HEK293 (cell line): ENCODE measurements at regions not wholly inside any gene's neighbourhood (a gene's known extent, or its start where the extent isn't known, plus 50 kb on each side); places are given as distances from the start of the nearest gene placed in this dataset.

Experiments used
- CTCF ChIA-PET: fragments of 350-600 bp; formaldehyde crosslinking; extraction: SDS; loops from one replicate; lab custom pipeline; 2021; ENCODE audit warnings: antibody characterized with exemption; lab: Yijun Ruan, JAX
- POLR2A ChIA-PET: fragments of 300-600 bp; formaldehyde crosslinking; extraction: SDS; loops from one replicate; lab custom pipeline; 2020; ENCODE audit warnings: antibody characterized with exemption, inconsistent platforms; lab: Yijun Ruan, JAX
- H3K27ac ChIP-seq: fragments of 200-500 bp; sonication (Bioruptor generic); 2 replicates; pipeline ENCODE4 v1.5.1; 2014; ENCODE audit warnings: low read depth, low read length, control low read depth, inconsistent platforms; ENCODE audit errors: extremely low read depth
- H3K36me3 ChIP-seq, 2 experiments: fragments of 200-500 bp in 1 of 2; sonication (Bioruptor generic) in 1 of 2; 1 replicate in 1 of 2; 2 replicates in 1 of 2; pipeline ENCODE4 v1.5.1; 2014 to 2017; ENCODE audit warnings: inconsistent platforms in 2 of 2, low read length in 2 of 2; ENCODE audit not compliant: control insufficient read depth in 2 of 2, insufficient read depth in 1 of 2
- H3K4me1 ChIP-seq: fragments of 200-500 bp; sonication (Bioruptor generic); 2 replicates; pipeline ENCODE4 v1.5.1; 2014; ENCODE audit warnings: mild to moderate bottlenecking, low read length, inconsistent platforms; ENCODE audit not compliant: control insufficient read depth, insufficient read depth
- H3K4me3 ChIP-seq: 2 replicates; pipeline ENCODE4 v1.5.1; 2011; ENCODE audit warnings: low read depth, mild to moderate bottlenecking, control low read depth, low read length, moderate library complexity
- H3K9me3 ChIP-seq: fragments of 200-500 bp; sonication (Bioruptor generic); 2 replicates; pipeline ENCODE4 v1.5.1; 2014; ENCODE audit warnings: low read depth, low read length, inconsistent platforms; ENCODE audit not compliant: control insufficient read depth, insufficient read depth
- BCL11B ChIP-seq: fragments of 450-650 bp; formaldehyde crosslinking; IDR thresholded peaks from 2 replicates; pipeline ENCODE4 v1.5.1; 2016; ENCODE audit warnings: low read depth, missing biosample characterization, missing genetic modification characterization
- KLF8 ChIP-seq: fragments of 450-650 bp; formaldehyde crosslinking; IDR thresholded peaks from 2 replicates; pipeline ENCODE4 v1.5.1; 2016; ENCODE audit warnings: missing biosample characterization, missing genetic modification characterization
- RBAK ChIP-seq: fragments of 450-650 bp; formaldehyde crosslinking; IDR thresholded peaks from 2 replicates; pipeline ENCODE4 v1.5.1; 2016; ENCODE audit warnings: missing biosample characterization, missing genetic modification characterization
- ZBTB17 ChIP-seq: fragments of 450-650 bp; formaldehyde crosslinking; IDR thresholded peaks from 2 replicates; pipeline ENCODE4 v1.5.1; 2016; ENCODE audit warnings: missing biosample characterization, missing genetic modification characterization
- ZNF155 ChIP-seq: fragments of 450-650 bp; formaldehyde crosslinking; IDR thresholded peaks from 2 replicates; pipeline ENCODE4 v1.5.1; 2016; ENCODE audit warnings: missing biosample characterization, missing genetic modification characterization
- ZNF169 ChIP-seq: fragments of 450-650 bp; formaldehyde crosslinking; IDR thresholded peaks from 2 replicates; pipeline ENCODE4 v1.5.1; 2016; ENCODE audit warnings: missing biosample characterization, missing genetic modification characterization
- ZNF23 ChIP-seq: fragments of 450-650 bp; formaldehyde crosslinking; IDR thresholded peaks from 2 replicates; pipeline ENCODE4 v1.5.1; 2016; ENCODE audit warnings: missing biosample characterization, missing genetic modification characterization, borderline replicate concordance
- ZNF239 ChIP-seq: fragments of 450-650 bp; formaldehyde crosslinking; IDR thresholded peaks from 2 replicates; pipeline ENCODE4 v1.5.1; 2016; ENCODE audit warnings: missing biosample characterization, missing genetic modification characterization
- ZNF394 ChIP-seq: fragments of 450-650 bp; formaldehyde crosslinking; IDR thresholded peaks from 2 replicates; pipeline ENCODE4 v1.5.1; 2016; ENCODE audit warnings: missing biosample characterization, missing genetic modification characterization, mild to moderate bottlenecking, moderate library complexity, borderline replicate concordance
- ZNF596 ChIP-seq: fragments of 450-650 bp; IDR thresholded peaks from 2 replicates; pipeline ENCODE4 v1.5.0; 2018; ENCODE audit warnings: missing biosample characterization, mild to moderate bottlenecking, missing genetic modification characterization, moderate library complexity
- ZNF654 ChIP-seq: fragments of 450-650 bp; formaldehyde crosslinking; IDR thresholded peaks from 2 replicates; pipeline ENCODE4 v1.5.1; 2016; ENCODE audit warnings: low read depth, missing biosample characterization, missing genetic modification characterization
- ZNF658 ChIP-seq: fragments of 450-650 bp; formaldehyde crosslinking; IDR thresholded peaks from 2 replicates; pipeline ENCODE4; 2016; ENCODE audit warnings: missing biosample characterization, missing genetic modification characterization
- TF ChIP-seq, protein P1 (sequence below): fragments of 450-650 bp; formaldehyde crosslinking; IDR thresholded peaks from 2 replicates; pipeline ENCODE4 v1.5.1; 2016; ENCODE audit warnings: missing biosample characterization, missing genetic modification characterization
- TF ChIP-seq, protein P2 (sequence below): fragments of 450-650 bp; formaldehyde crosslinking; IDR thresholded peaks from 2 replicates; pipeline ENCODE4 v1.5.1; 2017; ENCODE audit warnings: missing biosample characterization, mild to moderate bottlenecking, missing genetic modification characterization, moderate library complexity
- TF ChIP-seq, protein P3 (sequence below): fragments of 450-650 bp; formaldehyde crosslinking; IDR thresholded peaks from 2 replicates; pipeline ENCODE4 v1.5.1; 2017; ENCODE audit warnings: missing biosample characterization, missing genetic modification characterization
- TF ChIP-seq, protein P4 (sequence below): fragments of 450-650 bp; formaldehyde crosslinking; conservative IDR thresholded peaks from 2 replicates; pipeline ENCODE4 v1.5.1; 2016; ENCODE audit warnings: low read depth, missing biosample characterization, missing genetic modification characterization
- TF ChIP-seq, protein P5 (sequence below): fragments of 450-650 bp; formaldehyde crosslinking; IDR thresholded peaks from 2 replicates; pipeline ENCODE4 v1.5.1; 2016; ENCODE audit warnings: missing biosample characterization, missing genetic modification characterization
- TF ChIP-seq, protein P6 (sequence below): fragments of 450-650 bp; formaldehyde crosslinking; IDR thresholded peaks from 2 replicates; pipeline ENCODE4 v1.5.1; 2016; ENCODE audit warnings: missing biosample characterization, missing genetic modification characterization

DNA sequence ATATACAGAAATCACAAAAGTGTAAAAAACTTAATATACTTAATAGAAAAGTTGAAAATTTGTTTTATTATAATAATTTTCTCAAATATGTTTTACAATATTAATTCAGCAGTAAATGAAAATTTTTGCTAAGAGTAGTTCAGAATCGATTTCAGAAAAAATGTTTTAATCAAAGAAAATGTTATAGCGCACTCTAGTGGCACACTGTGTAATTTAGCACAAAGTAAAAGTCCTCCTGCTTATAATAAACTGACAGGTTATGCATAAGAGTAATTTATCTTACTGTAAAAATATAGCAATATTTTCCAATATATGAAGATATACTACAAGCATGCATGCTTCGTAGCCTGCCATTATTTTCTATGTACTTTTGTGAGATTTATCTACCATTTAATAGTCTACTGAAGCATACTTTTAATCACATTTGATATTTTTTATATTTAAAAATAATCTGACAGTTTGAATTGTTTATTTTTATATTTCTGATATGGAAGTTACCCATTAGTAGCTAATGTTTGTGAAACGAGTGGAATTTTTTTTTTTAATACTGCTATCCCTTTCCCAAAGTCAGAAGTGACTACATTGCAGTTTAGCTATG, 217.9 kb upstream of the KLHL4 start (continued):
- TF ChIP-seq, protein P1, sequence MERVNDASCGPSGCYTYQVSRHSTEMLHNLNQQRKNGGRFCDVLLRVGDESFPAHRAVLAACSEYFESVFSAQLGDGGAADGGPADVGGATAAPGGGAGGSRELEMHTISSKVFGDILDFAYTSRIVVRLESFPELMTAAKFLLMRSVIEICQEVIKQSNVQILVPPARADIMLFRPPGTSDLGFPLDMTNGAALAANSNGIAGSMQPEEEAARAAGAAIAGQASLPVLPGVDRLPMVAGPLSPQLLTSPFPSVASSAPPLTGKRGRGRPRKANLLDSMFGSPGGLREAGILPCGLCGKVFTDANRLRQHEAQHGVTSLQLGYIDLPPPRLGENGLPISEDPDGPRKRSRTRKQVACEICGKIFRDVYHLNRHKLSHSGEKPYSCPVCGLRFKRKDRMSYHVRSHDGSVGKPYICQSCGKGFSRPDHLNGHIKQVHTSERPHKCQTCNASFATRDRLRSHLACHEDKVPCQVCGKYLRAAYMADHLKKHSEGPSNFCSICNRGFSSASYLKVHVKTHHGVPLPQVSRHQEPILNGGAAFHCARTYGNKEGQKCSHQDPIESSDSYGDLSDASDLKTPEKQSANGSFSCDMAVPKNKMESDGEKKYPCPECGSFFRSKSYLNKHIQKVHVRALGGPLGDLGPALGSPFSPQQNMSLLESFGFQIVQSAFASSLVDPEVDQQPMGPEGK (tag by site-specific recombination): no peak
- no peak for TF ChIP-seq ZNF239 (tag by site-specific recombination)
- no peak for TF ChIP-seq KLF8 (tag by site-specific recombination)
- TF ChIP-seq ZNF169 (tag by site-specific recombination): no peak
- TF ChIP-seq, protein P2, sequence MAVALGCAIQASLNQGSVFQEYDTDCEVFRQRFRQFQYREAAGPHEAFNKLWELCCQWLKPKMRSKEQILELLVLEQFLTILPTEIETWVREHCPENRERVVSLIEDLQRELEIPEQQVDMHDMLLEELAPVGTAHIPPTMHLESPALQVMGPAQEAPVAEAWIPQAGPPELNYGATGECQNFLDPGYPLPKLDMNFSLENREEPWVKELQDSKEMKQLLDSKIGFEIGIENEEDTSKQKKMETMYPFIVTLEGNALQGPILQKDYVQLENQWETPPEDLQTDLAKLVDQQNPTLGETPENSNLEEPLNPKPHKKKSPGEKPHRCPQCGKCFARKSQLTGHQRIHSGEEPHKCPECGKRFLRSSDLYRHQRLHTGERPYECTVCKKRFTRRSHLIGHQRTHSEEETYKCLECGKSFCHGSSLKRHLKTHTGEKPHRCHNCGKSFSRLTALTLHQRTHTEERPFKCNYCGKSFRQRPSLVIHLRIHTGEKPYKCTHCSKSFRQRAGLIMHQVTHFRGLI (tag by site-specific recombination): no peak

DNA sequence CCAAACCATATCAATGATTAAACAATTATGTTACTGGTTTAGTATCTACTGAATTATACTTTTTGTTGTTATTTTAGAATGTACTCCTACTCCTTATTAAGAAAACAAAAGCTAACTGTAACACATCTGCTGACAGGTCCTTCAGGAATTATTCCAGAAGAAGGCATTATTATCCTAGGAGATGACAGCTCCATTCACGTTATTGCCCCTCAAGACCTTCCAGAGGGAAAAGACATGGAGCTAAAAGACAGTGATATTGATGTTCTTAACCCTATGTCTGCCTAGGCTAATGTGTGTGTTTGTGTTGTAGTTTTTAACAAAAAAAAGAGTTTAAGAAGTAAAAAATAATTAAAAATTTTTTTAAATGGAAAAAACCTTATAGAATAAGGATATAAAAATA, 206.8 kb upstream of the KLHL4 start:
- Histone ChIP-seq H3K9me3 (no peaks in the 10 kb centered on the region; the same call in 1 of the 2 replicates), H3K36me3 (no peaks in the 10 kb centered on the region), H3K4me1 (no peaks in the 10 kb centered on the region), H3K27ac (no peak overlapping the region), H3K4me3 (no peak overlapping the region)
- ChIA-PET POLR2A (no interaction called here), CTCF (interaction anchor here (1.1 kb wide), 1 partner anchor 11 kb away, joined by 4 read pairs; no protein-coding TSS in a partner anchor)
- TF ChIP-seq RBAK: no peak
- TF ChIP-seq, protein P3, sequence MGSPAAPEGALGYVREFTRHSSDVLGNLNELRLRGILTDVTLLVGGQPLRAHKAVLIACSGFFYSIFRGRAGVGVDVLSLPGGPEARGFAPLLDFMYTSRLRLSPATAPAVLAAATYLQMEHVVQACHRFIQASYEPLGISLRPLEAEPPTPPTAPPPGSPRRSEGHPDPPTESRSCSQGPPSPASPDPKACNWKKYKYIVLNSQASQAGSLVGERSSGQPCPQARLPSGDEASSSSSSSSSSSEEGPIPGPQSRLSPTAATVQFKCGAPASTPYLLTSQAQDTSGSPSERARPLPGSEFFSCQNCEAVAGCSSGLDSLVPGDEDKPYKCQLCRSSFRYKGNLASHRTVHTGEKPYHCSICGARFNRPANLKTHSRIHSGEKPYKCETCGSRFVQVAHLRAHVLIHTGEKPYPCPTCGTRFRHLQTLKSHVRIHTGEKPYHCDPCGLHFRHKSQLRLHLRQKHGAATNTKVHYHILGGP (tag by site-specific recombination): no peak
- TF ChIP-seq, protein P4, sequence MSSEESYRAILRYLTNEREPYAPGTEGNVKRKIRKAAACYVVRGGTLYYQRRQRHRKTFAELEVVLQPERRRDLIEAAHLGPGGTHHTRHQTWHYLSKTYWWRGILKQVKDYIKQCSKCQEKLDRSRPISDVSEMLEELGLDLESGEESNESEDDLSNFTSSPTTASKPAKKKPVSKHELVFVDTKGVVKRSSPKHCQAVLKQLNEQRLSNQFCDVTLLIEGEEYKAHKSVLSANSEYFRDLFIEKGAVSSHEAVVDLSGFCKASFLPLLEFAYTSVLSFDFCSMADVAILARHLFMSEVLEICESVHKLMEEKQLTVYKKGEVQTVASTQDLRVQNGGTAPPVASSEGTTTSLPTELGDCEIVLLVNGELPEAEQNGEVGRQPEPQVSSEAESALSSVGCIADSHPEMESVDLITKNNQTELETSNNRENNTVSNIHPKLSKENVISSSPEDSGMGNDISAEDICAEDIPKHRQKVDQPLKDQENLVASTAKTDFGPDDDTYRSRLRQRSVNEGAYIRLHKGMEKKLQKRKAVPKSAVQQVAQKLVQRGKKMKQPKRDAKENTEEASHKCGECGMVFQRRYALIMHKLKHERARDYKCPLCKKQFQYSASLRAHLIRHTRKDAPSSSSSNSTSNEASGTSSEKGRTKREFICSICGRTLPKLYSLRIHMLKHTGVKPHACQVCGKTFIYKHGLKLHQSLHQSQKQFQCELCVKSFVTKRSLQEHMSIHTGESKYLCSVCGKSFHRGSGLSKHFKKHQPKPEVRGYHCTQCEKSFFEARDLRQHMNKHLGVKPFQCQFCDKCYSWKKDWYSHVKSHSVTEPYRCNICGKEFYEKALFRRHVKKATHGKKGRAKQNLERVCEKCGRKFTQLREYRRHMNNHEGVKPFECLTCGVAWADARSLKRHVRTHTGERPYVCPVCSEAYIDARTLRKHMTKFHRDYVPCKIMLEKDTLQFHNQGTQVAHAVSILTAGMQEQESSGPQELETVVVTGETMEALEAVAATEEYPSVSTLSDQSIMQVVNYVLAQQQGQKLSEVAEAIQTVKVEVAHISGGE (tag by site-specific recombination): no peak
- TF ChIP-seq ZNF394 (tag by site-specific recombination): no peak
- TF ChIP-seq, protein P5, sequence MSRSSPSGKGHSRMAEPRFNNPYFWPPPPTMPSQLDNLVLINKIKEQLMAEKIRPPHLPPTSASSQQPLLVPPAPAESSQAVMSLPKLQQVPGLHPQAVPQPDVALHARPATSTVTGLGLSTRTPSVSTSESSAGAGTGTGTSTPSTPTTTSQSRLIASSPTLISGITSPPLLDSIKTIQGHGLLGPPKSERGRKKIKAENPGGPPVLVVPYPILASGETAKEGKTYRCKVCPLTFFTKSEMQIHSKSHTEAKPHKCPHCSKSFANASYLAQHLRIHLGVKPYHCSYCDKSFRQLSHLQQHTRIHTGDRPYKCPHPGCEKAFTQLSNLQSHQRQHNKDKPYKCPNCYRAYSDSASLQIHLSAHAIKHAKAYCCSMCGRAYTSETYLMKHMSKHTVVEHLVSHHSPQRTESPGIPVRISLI (tag by site-specific recombination): no peak
- TF ChIP-seq, all 188 proteins: peak for 0

DNA sequence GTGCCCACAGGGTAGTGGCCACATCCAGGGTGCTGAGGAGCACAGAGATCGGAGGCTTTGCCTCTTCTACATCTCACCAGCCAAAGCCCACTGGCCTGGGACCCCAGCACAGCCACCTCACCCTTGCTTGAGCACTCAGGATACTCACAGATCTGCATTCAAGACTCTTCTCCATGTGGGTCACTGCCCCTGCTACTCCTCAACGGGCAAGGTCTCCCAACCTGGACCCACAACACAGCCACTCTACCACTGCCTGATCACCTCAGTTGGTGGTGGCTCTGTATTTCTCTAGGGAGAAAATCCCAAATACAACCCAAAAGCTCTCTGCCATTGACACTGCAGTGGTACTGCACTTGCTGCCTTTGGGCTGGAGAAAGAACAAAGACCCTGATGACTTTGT, 190.3 kb upstream of the KLHL4 start:
- CTCF ChIA-PET: interaction anchor here (1.1 kb wide), 1 partner anchor 8 kb away, joined by 6 read pairs; no protein-coding TSS in a partner anchor
- no peak for TF ChIP-seq ZNF654 (tag by site-specific recombination)
- no peak for TF ChIP-seq ZNF596 (tag by site-specific recombination)
- TF ChIP-seq, protein P6, sequence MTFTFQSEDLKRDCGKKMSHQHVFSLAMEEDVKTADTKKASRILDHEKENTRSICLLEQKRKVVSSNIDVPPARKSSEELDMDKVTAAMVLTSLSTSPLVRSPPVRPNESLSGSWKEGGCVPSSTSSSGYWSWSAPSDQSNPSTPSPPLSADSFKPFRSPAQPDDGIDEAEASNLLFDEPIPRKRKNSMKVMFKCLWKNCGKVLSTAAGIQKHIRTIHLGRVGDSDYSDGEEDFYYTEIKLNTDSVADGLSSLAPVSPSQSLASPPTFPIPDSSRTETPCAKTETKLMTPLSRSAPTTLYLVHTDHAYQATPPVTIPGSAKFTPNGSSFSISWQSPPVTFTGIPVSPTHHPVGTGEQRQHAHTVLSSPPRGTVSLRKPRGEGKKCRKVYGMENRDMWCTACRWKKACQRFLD (tag by site-specific recombination): no peak
- TF ChIP-seq BCL11B (tag by site-specific recombination): no peak
- TF ChIP-seq ZNF155 (tag by site-specific recombination): no peak
- no peak for TF ChIP-seq ZNF23
- no peak for TF ChIP-seq ZBTB17
- TF ChIP-seq ZNF658 (tag by site-specific recombination): no peak
- Histone ChIP-seq H3K36me3 (no peaks in the 10 kb centered on the region), H3K27ac (no peak overlapping the region), H3K4me3 (no peak overlapping the region), H3K9me3 (no peaks in the 10 kb centered on the region; the same call in 1 of the 2 replicates), H3K4me1 (no peaks in the 10 kb centered on the region)
- POLR2A ChIA-PET: no interaction called here
